ENCODE measurements at regions not wholly inside any gene's neighbourhood (a gene's known extent, or its start where the extent isn't known, plus 50 kb on each side); places are given as distances from the start of the nearest gene placed in this dataset.

DNA sequence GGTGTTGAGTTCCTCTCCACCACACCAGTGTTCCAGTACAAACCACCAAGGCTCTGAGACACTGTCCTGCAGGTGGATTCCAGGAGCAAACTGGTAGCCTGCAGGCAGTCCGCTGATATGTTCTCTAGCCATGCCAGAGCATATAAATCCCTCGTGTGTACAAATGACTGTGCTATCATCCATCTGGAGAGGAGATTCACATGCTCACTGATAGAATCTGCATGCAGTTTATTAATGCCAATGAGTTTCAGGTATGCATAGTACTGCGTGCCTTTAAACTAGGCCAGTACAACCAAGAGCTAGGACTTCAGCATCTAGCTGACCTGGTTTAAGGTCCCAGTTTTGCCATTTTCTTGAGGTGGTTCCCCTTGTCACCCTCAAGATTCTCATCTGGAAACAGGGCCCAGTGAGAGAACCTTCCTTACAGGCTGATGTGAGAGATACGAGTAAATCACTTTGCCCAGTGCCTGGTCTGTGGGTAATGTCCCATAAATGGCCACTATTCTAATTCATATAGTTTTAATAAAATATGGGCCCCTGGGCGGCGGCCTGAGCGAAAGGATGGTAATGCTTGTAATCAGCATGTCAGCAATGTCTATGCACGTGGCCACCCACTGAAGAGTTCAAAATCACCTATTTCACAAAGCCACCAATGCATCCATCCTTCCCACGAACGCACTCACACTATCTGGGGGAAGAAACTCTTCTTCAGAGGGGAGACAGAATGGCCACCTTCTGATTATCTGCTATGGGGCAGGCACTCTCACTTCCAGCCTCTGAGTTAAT lies 268.0 kb upstream of the ZMIZ1 start:
- TF ChIP-seq POLR2AphosphoS5 (IDR thresholded peaks at IDR 0.05; ENCODE audit: low read depth, low read length) (no peak), FOXP2 (optimal IDR thresholded peaks at IDR 0.05; ENCODE audit: borderline replicate concordance, extremely low read depth, extremely low read length, insufficient read depth) (no peak), TAF1 (IDR thresholded peaks at IDR 0.05; ENCODE audit: borderline replicate concordance, insufficient read depth, low read length) (no peak), SIN3A (IDR thresholded peaks at IDR 0.05; ENCODE audit: borderline replicate concordance, insufficient read depth, low read length) (no peak)
- TF ChIP-seq, protein P1, sequence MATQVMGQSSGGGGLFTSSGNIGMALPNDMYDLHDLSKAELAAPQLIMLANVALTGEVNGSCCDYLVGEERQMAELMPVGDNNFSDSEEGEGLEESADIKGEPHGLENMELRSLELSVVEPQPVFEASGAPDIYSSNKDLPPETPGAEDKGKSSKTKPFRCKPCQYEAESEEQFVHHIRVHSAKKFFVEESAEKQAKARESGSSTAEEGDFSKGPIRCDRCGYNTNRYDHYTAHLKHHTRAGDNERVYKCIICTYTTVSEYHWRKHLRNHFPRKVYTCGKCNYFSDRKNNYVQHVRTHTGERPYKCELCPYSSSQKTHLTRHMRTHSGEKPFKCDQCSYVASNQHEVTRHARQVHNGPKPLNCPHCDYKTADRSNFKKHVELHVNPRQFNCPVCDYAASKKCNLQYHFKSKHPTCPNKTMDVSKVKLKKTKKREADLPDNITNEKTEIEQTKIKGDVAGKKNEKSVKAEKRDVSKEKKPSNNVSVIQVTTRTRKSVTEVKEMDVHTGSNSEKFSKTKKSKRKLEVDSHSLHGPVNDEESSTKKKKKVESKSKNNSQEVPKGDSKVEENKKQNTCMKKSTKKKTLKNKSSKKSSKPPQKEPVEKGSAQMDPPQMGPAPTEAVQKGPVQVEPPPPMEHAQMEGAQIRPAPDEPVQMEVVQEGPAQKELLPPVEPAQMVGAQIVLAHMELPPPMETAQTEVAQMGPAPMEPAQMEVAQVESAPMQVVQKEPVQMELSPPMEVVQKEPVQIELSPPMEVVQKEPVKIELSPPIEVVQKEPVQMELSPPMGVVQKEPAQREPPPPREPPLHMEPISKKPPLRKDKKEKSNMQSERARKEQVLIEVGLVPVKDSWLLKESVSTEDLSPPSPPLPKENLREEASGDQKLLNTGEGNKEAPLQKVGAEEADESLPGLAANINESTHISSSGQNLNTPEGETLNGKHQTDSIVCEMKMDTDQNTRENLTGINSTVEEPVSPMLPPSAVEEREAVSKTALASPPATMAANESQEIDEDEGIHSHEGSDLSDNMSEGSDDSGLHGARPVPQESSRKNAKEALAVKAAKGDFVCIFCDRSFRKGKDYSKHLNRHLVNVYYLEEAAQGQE (IDR thresholded peaks at IDR 0.05; ENCODE audit: insufficient read depth in 1 of 2, low read depth in 2 of 2, low read length in 2 of 2): no peak

DNA sequence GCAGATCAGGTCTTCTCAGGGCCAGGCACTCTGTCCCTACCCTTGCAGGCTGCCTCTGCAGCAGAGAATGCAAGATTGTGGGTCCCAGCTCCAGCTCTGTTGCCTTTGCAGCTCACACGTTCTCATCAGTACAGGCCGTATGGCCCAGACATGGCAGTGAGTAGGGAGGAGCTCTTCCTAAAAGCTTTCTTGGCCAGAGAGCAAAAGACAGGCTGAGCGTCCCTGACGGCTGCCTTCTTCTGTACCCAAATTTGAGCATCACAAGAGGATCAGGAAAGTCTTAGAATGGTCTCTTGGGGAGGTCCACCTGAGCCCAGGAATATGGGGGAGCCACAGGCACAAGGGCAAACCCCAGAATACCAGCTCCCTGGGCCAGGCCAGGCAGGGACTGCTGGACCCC lies 266.3 kb upstream of the ZMIZ1 start:
- TF ChIP-seq POLR2AphosphoS5 (IDR thresholded peaks at IDR 0.05; ENCODE audit: low read depth, low read length): no peak
- TF ChIP-seq SIN3A (IDR thresholded peaks at IDR 0.05; ENCODE audit: borderline replicate concordance, insufficient read depth, low read length): no peak
- TF ChIP-seq, protein P1 (IDR thresholded peaks at IDR 0.05; ENCODE audit: insufficient read depth in 1 of 2, low read depth in 2 of 2, low read length in 2 of 2): no peak
- TF ChIP-seq FOXP2 (optimal IDR thresholded peaks at IDR 0.05; ENCODE audit: borderline replicate concordance, extremely low read depth, extremely low read length, insufficient read depth): no peak
- TF ChIP-seq TAF1 (IDR thresholded peaks at IDR 0.05; ENCODE audit: borderline replicate concordance, insufficient read depth, low read length): no peak

DNA sequence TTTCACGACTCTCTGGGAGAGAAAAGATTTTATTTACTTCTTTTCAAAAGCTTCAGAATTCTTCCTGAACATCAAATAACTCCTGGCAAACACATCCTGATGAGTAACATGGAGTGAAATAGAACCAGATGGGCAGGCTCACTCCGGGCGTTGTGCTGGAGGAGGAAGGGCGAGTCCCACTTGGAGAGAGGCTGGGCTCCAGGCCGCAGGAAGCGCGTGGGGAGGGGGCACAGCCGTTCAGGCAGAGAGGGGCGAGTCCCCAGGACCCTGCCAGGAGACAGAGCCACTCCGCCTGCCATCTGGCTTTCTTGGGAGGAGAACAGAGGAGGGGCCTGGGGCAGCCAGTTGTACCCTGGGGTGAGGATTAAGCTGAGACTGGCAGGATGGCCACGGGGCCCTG lies 265.9 kb upstream of the ZMIZ1 start:
- no peak for TF ChIP-seq POLR2AphosphoS5 (IDR thresholded peaks at IDR 0.05; ENCODE audit: low read depth, low read length)
- TF ChIP-seq FOXP2 (optimal IDR thresholded peaks at IDR 0.05; ENCODE audit: borderline replicate concordance, extremely low read depth, extremely low read length, insufficient read depth): peak; percentile 47
- TF ChIP-seq, protein P1 (IDR thresholded peaks at IDR 0.05; ENCODE audit: insufficient read depth in 1 of 2, low read depth in 2 of 2, low read length in 2 of 2): no peak
- TF ChIP-seq TAF1 (IDR thresholded peaks at IDR 0.05; ENCODE audit: borderline replicate concordance, insufficient read depth, low read length): no peak
- no peak for TF ChIP-seq SIN3A (IDR thresholded peaks at IDR 0.05; ENCODE audit: borderline replicate concordance, insufficient read depth, low read length)

DNA sequence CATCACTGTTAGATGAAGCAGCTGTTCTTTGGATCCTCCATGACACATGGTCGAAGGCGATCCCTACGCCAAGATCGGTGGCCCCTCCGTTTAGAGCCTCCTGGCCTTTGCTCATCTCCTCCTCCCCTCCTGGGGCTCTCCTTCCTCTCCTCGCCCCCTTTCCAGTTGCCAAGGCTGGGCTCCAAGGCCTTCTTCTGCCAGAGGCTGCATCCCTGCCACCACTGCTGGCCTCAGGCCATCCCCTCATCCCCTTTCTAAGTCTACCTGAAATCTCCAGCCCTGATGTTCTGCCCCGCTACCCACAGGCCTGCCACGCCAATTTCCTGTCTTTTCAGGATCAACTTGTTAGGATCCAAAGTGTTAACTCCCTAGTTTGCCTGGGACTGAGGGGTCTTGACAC lies 265.1 kb upstream of the ZMIZ1 start:
- TF ChIP-seq FOXP2 (optimal IDR thresholded peaks at IDR 0.05; ENCODE audit: borderline replicate concordance, extremely low read depth, extremely low read length, insufficient read depth): no peak
- TF ChIP-seq, protein P1 (IDR thresholded peaks at IDR 0.05; ENCODE audit: insufficient read depth in 1 of 2, low read depth in 2 of 2, low read length in 2 of 2): no peak
- TF ChIP-seq TAF1 (IDR thresholded peaks at IDR 0.05; ENCODE audit: borderline replicate concordance, insufficient read depth, low read length): no peak
